H1 (cell line): ENCODE measurements at regions not wholly inside any gene's neighbourhood (a gene's known extent, or its start where the extent isn't known, plus 50 kb on each side); places are given as distances from the start of the nearest gene placed in this dataset.

Experiments used
- CTCF ChIA-PET: fragments of 300-600 bp; sonication (Branson Sonifier 250); formaldehyde crosslinking; loops from one replicate; lab custom pipeline; 2021; ENCODE audit not compliant: partially characterized antibody; lab: Charles Lee
- POLR2A ChIA-PET: fragments of 300-600 bp; sonication (Branson Sonifier 250); formaldehyde crosslinking; loops from one replicate; lab custom pipeline; 2021; ENCODE audit warnings: inconsistent platforms; ENCODE audit not compliant: partially characterized antibody; lab: Charles Lee
- DNase-seq, 2 experiments: peaks; one replicate each; pipeline versions ENCODE4 v3.0.0 to v3.0.0-alpha.2; 2010 to 2022; ENCODE audit warnings: low spot score in 2 of 2, low read depth in 1 of 2, mixed read lengths in 1 of 2
- FAIRE-seq: peaks from 2 replicates; lab custom pipeline; 2011; peaks lifted over from hg19 to GRCh38; lab: Jason Lieb, UNC
- H2AFZ ChIP-seq: 2 replicates; pipeline ENCODE4 v1.8.1; 2012; ENCODE audit warnings: low read length, inconsistent platforms
- H2AK5ac ChIP-seq: 2 replicates; pipeline ENCODE4 v1.6.1; 2013; ENCODE audit warnings: low read depth, low read length
- H2BK120ac ChIP-seq: replicated peaks from 2 replicates; pipeline ENCODE3; 2013; ENCODE audit warnings: low read depth, low read length, inconsistent platforms
- H2BK12ac ChIP-seq: 2 replicates; pipeline ENCODE4 v1.6.1; 2013; ENCODE audit warnings: low read depth, low read length
- H2BK15ac ChIP-seq: 2 replicates; pipeline ENCODE4 v1.6.1; 2013; ENCODE audit warnings: low read length
- H2BK20ac ChIP-seq: 2 replicates; pipeline ENCODE4 v1.6.1; 2013; ENCODE audit warnings: low read length
- H2BK5ac ChIP-seq: 2 replicates; pipeline ENCODE4 v1.6.1; 2013; ENCODE audit warnings: low read depth, low read length
- H3K14ac ChIP-seq: 2 replicates; pipeline ENCODE4 v1.6.1; 2013; ENCODE audit warnings: inconsistent platforms; ENCODE audit not compliant: insufficient read length
- H3K18ac ChIP-seq: 2 replicates; pipeline ENCODE4 v1.6.1; 2013; ENCODE audit warnings: low read length; ENCODE audit errors: extremely low read depth
- H3K23ac ChIP-seq: 2 replicates; pipeline ENCODE4 v1.6.1; 2013; ENCODE audit warnings: inconsistent platforms; ENCODE audit not compliant: insufficient read length
- H3K23me2 ChIP-seq: 2 replicates; pipeline ENCODE4 v1.6.1; 2013; ENCODE audit warnings: low read depth, low read length
- H3K27ac ChIP-seq: 2 replicates; pipeline ENCODE4 v1.6.1; 2011; ENCODE audit warnings: low read depth, low read length, inconsistent platforms
- H3K27me3 ChIP-seq, 4 experiments: replicated peaks in 1 of 4; 1 replicate in 1 of 4; 2 replicates in 3 of 4; pipeline versions ENCODE4 v1.6.1 to v1.8.1; 2011 to 2013; ENCODE audit warnings: low read length in 3 of 4, mild to moderate bottlenecking in 3 of 4, inconsistent platforms in 2 of 4, mixed read lengths in 2 of 4, moderate library complexity in 1 of 4; ENCODE audit not compliant: control insufficient read depth in 3 of 4, insufficient read depth in 3 of 4; ENCODE audit errors: extremely low read depth in 1 of 4
- H3K36me3 ChIP-seq, 4 experiments: 2 replicates each; pipeline versions ENCODE4 v1.6.1 to v1.8.1; 2011 to 2013; ENCODE audit warnings: mild to moderate bottlenecking in 4 of 4, low read length in 3 of 4, moderate library complexity in 2 of 4, control low read depth in 1 of 4, inconsistent platforms in 1 of 4; ENCODE audit not compliant: insufficient read depth in 4 of 4, control insufficient read depth in 2 of 4
- H3K4ac ChIP-seq: replicated peaks from 2 replicates; pipeline ENCODE3; 2013; ENCODE audit warnings: low read length, low read depth, mixed read lengths, inconsistent platforms; ENCODE audit not compliant: insufficient read length
- H3K4me1 ChIP-seq, 4 experiments: replicated peaks in 1 of 4; 1 replicate in 1 of 4; 2 replicates in 3 of 4; pipeline versions ENCODE4 v1.6.1 to v1.8.1; 2011 to 2013; ENCODE audit warnings: low read length in 3 of 4, inconsistent platforms in 2 of 4, mixed read lengths in 1 of 4; ENCODE audit not compliant: insufficient read depth in 4 of 4, control insufficient read depth in 3 of 4
- H3K4me2 ChIP-seq, 2 experiments: 2 replicates each; pipeline versions ENCODE4 v1.6.1 to v1.8.1; 2011 to 2013; ENCODE audit warnings: low read depth in 2 of 2, low read length in 2 of 2, control low read depth in 1 of 2, inconsistent platforms in 1 of 2, mild to moderate bottlenecking in 1 of 2; ENCODE audit not compliant: insufficient read depth in 1 of 2
- H3K4me3 ChIP-seq, 4 experiments: fragments of 200-600, 300-600 bp in 1 of 4; sonication (generic), shearing (Covaris generic), sonication (Bioruptor Twin) in 1 of 4; 2 replicates each; pipeline versions ENCODE4 v1.5.1 to v1.8.1; 2011 to 2016; ENCODE audit warnings: low read length in 4 of 4, low read depth in 3 of 4, control low read depth in 2 of 4, inconsistent platforms in 2 of 4, mild to moderate bottlenecking in 2 of 4, mixed read lengths in 1 of 4, moderate library complexity in 1 of 4; ENCODE audit not compliant: insufficient read depth in 2 of 4; ENCODE audit errors: extremely low read depth in 1 of 4
- H3K56ac ChIP-seq: replicated peaks from 2 replicates; pipeline ENCODE3; 2013; ENCODE audit warnings: low read depth, mild to moderate bottlenecking, mixed read lengths, low read length, inconsistent platforms; ENCODE audit not compliant: insufficient read length
- H3K79me1 ChIP-seq: 2 replicates; pipeline ENCODE4 v1.6.1; 2013; ENCODE audit warnings: low read depth, low read length, control low read depth
- H3K79me2 ChIP-seq, 2 experiments: 2 replicates each; pipeline versions ENCODE4 v1.6.1 to v1.8.1; 2012 to 2013; ENCODE audit warnings: low read length in 2 of 2, mild to moderate bottlenecking in 2 of 2, inconsistent platforms in 1 of 2; ENCODE audit not compliant: insufficient read depth in 2 of 2, control insufficient read depth in 1 of 2
- H3K9ac ChIP-seq, 4 experiments: replicated peaks in 1 of 4; 1 replicate in 1 of 4; 2 replicates in 3 of 4; pipeline versions ENCODE4 v1.6.1 to v1.8.1; 2011 to 2013; ENCODE audit warnings: low read depth in 3 of 4, low read length in 3 of 4, control low read depth in 2 of 4, mild to moderate bottlenecking in 2 of 4, moderate library complexity in 2 of 4, inconsistent platforms in 1 of 4; ENCODE audit errors: extremely low read depth in 1 of 4
- H3K9me3 ChIP-seq, 2 experiments: 2 replicates each; pipeline versions ENCODE4 v1.6.1 to v1.8.1; 2012 to 2013; ENCODE audit warnings: mild to moderate bottlenecking in 2 of 2, moderate library complexity in 2 of 2, control low read depth in 1 of 2, inconsistent platforms in 1 of 2, low read depth in 1 of 2, low read length in 1 of 2, mixed read lengths in 1 of 2; ENCODE audit not compliant: insufficient read depth in 2 of 2
- H4K20me1 ChIP-seq, 2 experiments: replicated peaks in 1 of 2; 2 replicates each; pipeline versions ENCODE3 to v1.8.1; 2011 to 2013; ENCODE audit warnings: inconsistent platforms in 2 of 2, low read length in 2 of 2, mild to moderate bottlenecking in 1 of 2; ENCODE audit not compliant: insufficient read depth in 2 of 2, control insufficient read depth in 1 of 2
- H4K5ac ChIP-seq: 2 replicates; pipeline ENCODE4 v1.6.1; 2013; ENCODE audit warnings: low read length, low read depth, mixed read lengths, inconsistent platforms; ENCODE audit not compliant: insufficient read length
- H4K8ac ChIP-seq: 2 replicates; pipeline ENCODE4 v1.8.0; 2013; ENCODE audit warnings: mild to moderate bottlenecking, moderate library complexity, low read length, inconsistent platforms; ENCODE audit not compliant: insufficient read depth; ENCODE audit errors: extremely low read depth
- H4K91ac ChIP-seq: replicated peaks from 2 replicates; pipeline ENCODE3; 2013; ENCODE audit warnings: low read length, mixed read lengths, inconsistent platforms; ENCODE audit not compliant: insufficient read length
- BCL11A ChIP-seq, 2 experiments: IDR thresholded peaks; one replicate each; pipeline ENCODE4 v1.6.1; 2011; ENCODE audit warnings: low read depth in 2 of 2, low read length in 2 of 2, mild to moderate bottlenecking in 2 of 2
- CBX5 ChIP-seq: fragments of 300-800, 300-1000 bp; sonication (generic); IDR thresholded peaks from 2 replicates; pipeline ENCODE4 v1.7.1; 2016; ENCODE audit warnings: antibody characterized with exemption, low read length, low read depth
- JUND ChIP-seq: IDR thresholded peaks from 2 replicates; pipeline ENCODE4 v1.6.1; 2011; ENCODE audit warnings: mild to moderate bottlenecking, improper control_type of control experiment, low read length
- PHF8 ChIP-seq: fragments of 200-600 bp; sonication (generic); conservative IDR thresholded peaks from 2 replicates; pipeline ENCODE4 v1.7.1; 2012; ENCODE audit warnings: low read depth, mild to moderate bottlenecking, inconsistent platforms, low read length, moderate library complexity
- RXRA ChIP-seq: IDR thresholded peaks from 2 replicates; pipeline ENCODE4 v1.6.1; 2011; ENCODE audit warnings: low read depth, mild to moderate bottlenecking, low read length, moderate library complexity; ENCODE audit not compliant: insufficient read depth
- WGBS, 2 experiments: shearing (Covaris generic) in 1 of 2; methylation state at CpG; one replicate each; pipeline versions ENCODE4 v1.1.6 to v1.1.7; 2013 to 2015; ENCODE audit warnings: low lambda C conversion rate in 2 of 2, mixed read lengths in 2 of 2, inconsistent platforms in 1 of 2, low coverage in 1 of 2, missing lambda C conversion rate in 1 of 2; ENCODE audit not compliant: insufficient replicate concordance in 2 of 2, insufficient coverage in 1 of 2, insufficient read length in 1 of 2; ENCODE audit errors: extremely low coverage in 1 of 2, missing lambda C conversion rate in 1 of 2; 5-methylcytosine and 5-hydroxymethylcytosine counted together

DNA sequence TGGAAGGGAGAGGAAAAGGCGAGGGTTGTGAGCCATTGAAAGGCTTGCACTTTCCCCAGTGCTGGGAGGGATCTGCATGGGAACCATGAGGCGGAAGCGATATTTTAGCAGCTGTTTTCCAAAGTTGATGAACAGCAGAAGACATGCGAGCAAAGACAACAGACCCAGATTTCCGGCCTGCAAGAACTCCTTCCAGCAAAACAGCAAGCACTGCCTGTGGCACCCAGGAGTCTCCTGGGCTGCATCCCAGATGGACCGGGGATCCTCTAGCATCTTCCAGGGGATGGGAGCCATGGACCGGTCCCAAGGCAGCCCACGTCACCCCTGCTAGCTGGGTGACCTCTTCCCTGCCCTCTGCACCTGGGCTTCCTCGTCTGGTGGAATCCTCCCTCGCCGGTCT, 162.8 kb downstream of the IRF8 start:
- no peaks in the 10 kb centered on the region for H3K9me3 ChIP-seq
- no peak overlapping the region for H3K4me3 ChIP-seq
- H2BK120ac ChIP-seq: no peak overlapping the region
- ChIA-PET POLR2A (interaction anchor here (0.6 kb wide), 1 partner anchor 385 kb away, joined by 3 read pairs; no protein-coding TSS in a partner anchor), CTCF (interaction anchor here (1.0 to 2.8 kb wide), 6 partner anchors 10 to 456 kb away, joined by 3 to 10 read pairs (median 5); no protein-coding TSS in a partner anchor)
- no peak overlapping the region for H4K5ac ChIP-seq
- no peak overlapping the region for H2AK5ac ChIP-seq
- no peaks in the 10 kb centered on the region for H4K20me1 ChIP-seq
- H3K27me3 ChIP-seq: peaks cover 0 to 3% (median 0%) of the 10 kb centered on the region in 4 experiments; a peak in 1 of 7 replicates
- peak overlapping the region; percentile 20; the same call in 1 of the 2 replicates for H4K8ac ChIP-seq
- H3K23me2 ChIP-seq: no peaks in the 10 kb centered on the region
- TF ChIP-seq BCL11A (IDR thresholded peaks at IDR 0.05; ENCODE audit: low read depth in 2 of 2, low read length in 2 of 2) (no peak), CBX5 (no peak), JUND (no peak), PHF8 (no peak), RXRA (no peak)
- no peak overlapping the region for H3K27ac ChIP-seq
- 91% methylated on average over 11 of the region's 11 CpGs; no CpG with 5 or more reads in 1 of the 2 experiments for WGBS, 2 experiments
- FAIRE-seq (no peak), DNase-seq (no peak)
- H4K91ac ChIP-seq: no peak overlapping the region
- H2BK20ac ChIP-seq: no peak overlapping the region
- H2BK5ac ChIP-seq: no peak overlapping the region
- H3K14ac ChIP-seq: no peak overlapping the region
- H3K18ac ChIP-seq: no peak overlapping the region
- no peaks in the 10 kb centered on the region for H3K4me1 ChIP-seq
- H3K56ac ChIP-seq: no peak overlapping the region
- no peaks in the 10 kb centered on the region for H3K79me1 ChIP-seq
- H3K36me3 ChIP-seq: no peaks in the 10 kb centered on the region
- no peak overlapping the region for H3K23ac ChIP-seq
- H3K79me2 ChIP-seq: no peaks in the 10 kb centered on the region
- H3K4me2 ChIP-seq: no peak overlapping the region
- H2AFZ ChIP-seq: no peak overlapping the region
- H2BK12ac ChIP-seq: no peak overlapping the region
- no peak overlapping the region for H3K9ac ChIP-seq
- no peak overlapping the region for H2BK15ac ChIP-seq
- no peak overlapping the region for H3K4ac ChIP-seq
